HG03103 (cell line): ENCODE measurements at regions not wholly inside any gene's neighbourhood (a gene's known extent, or its start where the extent isn't known, plus 50 kb on each side); places are given as distances from the start of the nearest gene placed in this dataset.
A peak's percentile ranks its signal among the peaks of the same experiment; 100 is the strongest.
"Not testable (repeated sequence)": the region's sequence is repeated elsewhere in the genome, so short reads cannot be mapped to it uniquely, and the experiment has no call there.

Experiments used
- ATAC-seq: cut with Tn5 transposase; IDR thresholded peaks from one replicate; pipeline ENCODE4 v1.9.1; 2021; ENCODE audit warnings: low read depth; ENCODE audit not compliant: unreplicated experiment

- no peak for ATAC-seq
Measured at GRCh38 chr10:123373591-123373990, 219.4 kb downstream of the BUB3 start.

- ATAC-seq, result no peak
Measured at GRCh38 chr10:123375097-123375496, 220.9 kb downstream of the BUB3 start.

- no peak for ATAC-seq
Measured at GRCh38 chr10:123375738-123376137, 221.5 kb downstream of the BUB3 start.

- ATAC-seq, result no peak
Measured at GRCh38 chr10:123377883-123378282, 223.7 kb downstream of the BUB3 start.

GRCh38 chr10:123378302-123378701, 224.1 kb downstream of the BUB3 start:
- ATAC-seq, result no peak

GRCh38 chr10:123379156-123379555, 225.0 kb downstream of the BUB3 start:
- no peak for ATAC-seq

- ATAC-seq, result no peak
Measured at GRCh38 chr10:123380491-123381085, 226.4 kb downstream of the BUB3 start.

- ATAC-seq, result no peak
Measured at GRCh38 chr10:123381224-123381623, 227.0 kb downstream of the BUB3 start.

GRCh38 chr10:123382491-123382890, 228.3 kb downstream of the BUB3 start:
- ATAC-seq, result no peak

- no peak for ATAC-seq
Measured at GRCh38 chr10:123385508-123386080, 231.4 kb downstream of the BUB3 start.

GRCh38 chr10:123389520-123389919, 235.3 kb downstream of the BUB3 start:
- no peak for ATAC-seq

- ATAC-seq, result no peak
Measured at GRCh38 chr10:123390332-123390731, 236.1 kb downstream of the BUB3 start.

GRCh38 chr10:123390874-123391273, 236.7 kb downstream of the BUB3 start:
- no peak for ATAC-seq

- peak; percentile 22 for ATAC-seq
Measured at GRCh38 chr10:123391275-123392028, 237.2 kb downstream of the BUB3 start.

GRCh38 chr10:123392182-123392963, 238.2 kb downstream of the BUB3 start:
- peak; percentile 73 for ATAC-seq

GRCh38 chr10:123393170-123393569, 239.0 kb downstream of the BUB3 start:
- no peak for ATAC-seq

- no peak for ATAC-seq
Measured at GRCh38 chr10:123394382-123394781, 240.2 kb downstream of the BUB3 start.

- ATAC-seq, result not testable (repeated sequence)
Measured at GRCh38 chr10:123395234-123395633, 241.0 kb downstream of the BUB3 start.

GRCh38 chr10:123395906-123396305, 241.7 kb downstream of the BUB3 start:
- no peak for ATAC-seq

GRCh38 chr10:123398180-123398591, 244.0 kb downstream of the BUB3 start:
- ATAC-seq, result peak; percentile 67

- no peak for ATAC-seq
Measured at GRCh38 chr10:123398756-123399155, 244.6 kb downstream of the BUB3 start.
